Ovary (tissue), 7 donors: ENCODE measurements at regions not wholly inside any gene's neighbourhood (a gene's known extent, or its start where the extent isn't known, plus 50 kb on each side); places are given as distances from the start of the nearest gene placed in this dataset.

Experiments used
- DNase-seq, 5 donors: peaks; one replicate each; pipeline ENCODE4 v3.0.0-alpha.2; 2019 to 2020
- H3K27ac ChIP-seq, 2 donors: fragments of 200-600 bp; one replicate each; pipeline versions ENCODE4 v1.5.1 to v1.8.0; 2019 to 2022
- H3K27me3 ChIP-seq: fragments of 200-600 bp; one replicate; pipeline ENCODE4 v1.8.0; 2022
- H3K36me3 ChIP-seq: fragments of 200-600 bp; sonication (generic); one replicate; pipeline ENCODE4 v1.5.1; 2019
- H3K4me1 ChIP-seq: one replicate; pipeline ENCODE4 v1.8.1; 2013; ENCODE audit warnings: mild to moderate bottlenecking, moderate library complexity; ENCODE audit not compliant: insufficient read depth
- H3K4me3 ChIP-seq: fragments of 200-600 bp; sonication (generic); one replicate; pipeline ENCODE4 v1.5.1; 2017
- H3K9me3 ChIP-seq, 2 donors: fragments of 200-600 bp in 1 of 2; sonication (generic) in 1 of 2; one replicate each; pipeline versions ENCODE4 v1.5.1 to v1.8.1; 2013 to 2019; ENCODE audit warnings: mild to moderate bottlenecking in 1 of 2, moderate library complexity in 1 of 2
- CTCF ChIP-seq, 3 donors: fragments of 450-650 bp in 2 of 3; fragments of 200-600 bp in 1 of 3; IDR thresholded peaks; one replicate each; pipeline versions ENCODE4 v1.5.1 to v1.8.0; 2016 to 2022; ENCODE audit warnings: antibody characterized with exemption in 3 of 3, mild to moderate bottlenecking in 1 of 3
- EP300 ChIP-seq: sonication (generic); formaldehyde crosslinking; IDR thresholded peaks from one replicate; pipeline ENCODE4 v1.6.1; 2017; ENCODE audit warnings: antibody characterized with exemption
- POLR2A ChIP-seq: fragments of 450-650 bp; IDR thresholded peaks from one replicate; pipeline ENCODE4 v1.6.1; 2017; ENCODE audit warnings: antibody characterized with exemption, mild to moderate bottlenecking, moderate library complexity
- WGBS, 3 donors: extraction: QIAGEN DNeasy Blood & Tissue Kit in 1 of 3; methylation state at CpG; one replicate each; pipeline versions ENCODE4 v1.1.5 to v1.1.7; 2013 to 2017; 5-methylcytosine and 5-hydroxymethylcytosine counted together
- intact Hi-C, 4 donors: fragments of 100-400 bp; cut with DNase I; formaldehyde crosslinking; loops; one replicate each; pipeline versions ENCODE4 v1.11.0 to v1.15.1; 2022 to 2023
- donor health status: DM: no; HTN: no; CAD: no; lungs with moderate emphysema.
- donor health status: DM: no; HTN: no; CAD: no.
- donor health status: Bipolar disorder and iron deficiency.
- donor health status: DM: no; HTN: no; CAD: no.
- donor health status: DM: yes; HTN: yes; CAD: no.

- Histone ChIP-seq H3K27me3 (no peaks in the 10 kb centered on the region), H3K4me3 (no peak overlapping the region), H3K9me3 (no peaks in the 10 kb centered on the region), H3K27ac (no peak overlapping the region), H3K4me1 (no peaks in the 10 kb centered on the region), H3K36me3 (no peaks in the 10 kb centered on the region)
- intact Hi-C loops: no loop called here
- TF ChIP-seq EP300 (no peak), POLR2A (no peak), CTCF (IDR thresholded peaks at IDR 0.05) (no peak)
- no peak for DNase-seq
These were observed 50.7 kb upstream of the TNFRSF21 start for GRCh38 chr6:47360388-47360787.

GRCh38 chr6:47362857-47363461 is 53.3 kb upstream of the TNFRSF21 start:
- no peak for DNase-seq
- Histone ChIP-seq H3K4me1 (no peaks in the 10 kb centered on the region), H3K36me3 (no peaks in the 10 kb centered on the region), H3K9me3 (no peaks in the 10 kb centered on the region), H3K4me3 (no peak overlapping the region), H3K27me3 (no peaks in the 10 kb centered on the region), H3K27ac (no peak overlapping the region)
- WGBS, 3 donors: 78 to 83% (median 79%) methylated on average over 10 of the region's 10 CpGs
- intact Hi-C loops: no loop called here
- TF ChIP-seq POLR2A: no peak
- TF ChIP-seq CTCF (IDR thresholded peaks at IDR 0.05): no peak
- no peak for TF ChIP-seq EP300

- H3K9me3 ChIP-seq: no peaks in the 10 kb centered on the region
- DNase-seq: no peak
- no peaks in the 10 kb centered on the region for H3K4me1 ChIP-seq
- TF ChIP-seq EP300 (no peak), POLR2A (no peak), CTCF (IDR thresholded peaks at IDR 0.05) (no peak)
- H3K36me3 ChIP-seq: no peaks in the 10 kb centered on the region
- H3K27me3 ChIP-seq: no peaks in the 10 kb centered on the region
- no peak overlapping the region for H3K4me3 ChIP-seq
- H3K27ac ChIP-seq: no peak overlapping the region
- intact Hi-C loops: no loop called here
These were observed 54.0 kb upstream of the TNFRSF21 start for GRCh38 chr6:47363736-47364135.

GRCh38 chr6:47366335-47366890 is 56.7 kb upstream of the TNFRSF21 start:
- Histone ChIP-seq H3K9me3 (no peaks in the 10 kb centered on the region), H3K27me3 (no peaks in the 10 kb centered on the region), H3K4me1 (no peaks in the 10 kb centered on the region), H3K27ac (no peak overlapping the region), H3K36me3 (no peaks in the 10 kb centered on the region), H3K4me3 (no peak overlapping the region)
- 91 to 94% (median 92%) methylated on average over 2 of the region's 2 CpGs for WGBS, 3 donors
- intact Hi-C loops: no loop called here
- no peak for DNase-seq
- no peak for TF ChIP-seq CTCF (IDR thresholded peaks at IDR 0.05)
- no peak for TF ChIP-seq POLR2A
- TF ChIP-seq EP300: no peak
